Iris pigment epithelial cell (primary cell): ENCODE measurements at regions not wholly inside any gene's neighbourhood (a gene's known extent, or its start where the extent isn't known, plus 50 kb on each side); places are given as distances from the start of the nearest gene placed in this dataset.
"Not testable (repeated sequence)": the region's sequence is repeated elsewhere in the genome, so short reads cannot be mapped to it uniquely, and the experiment has no call there.

Experiments
- DNase-seq: peaks from one replicate; pipeline ENCODE4 v3.0.0-alpha.2; 2011; ENCODE audit warnings: low read depth

GRCh38 chr13:86425170-86425815, 626.1 kb upstream of the SLITRK6 start:
- DNase-seq: no peak

GRCh38 chr13:86426437-86426836, 627.2 kb upstream of the SLITRK6 start:
- no peak for DNase-seq

- DNase-seq: no peak
Measured at GRCh38 chr13:86429756-86430155, 630.5 kb upstream of the SLITRK6 start.

- DNase-seq: no peak
Measured at GRCh38 chr13:86438034-86438433, 638.8 kb upstream of the SLITRK6 start.

GRCh38 chr13:86445206-86445605, 646.0 kb upstream of the SLITRK6 start:
- no peak for DNase-seq

GRCh38 chr13:86445672-86446071, 646.5 kb upstream of the SLITRK6 start:
- no peak for DNase-seq

GRCh38 chr13:86446311-86446710, 647.1 kb upstream of the SLITRK6 start:
- peak; percentile 60 for DNase-seq

GRCh38 chr13:86447479-86447878, 648.3 kb upstream of the SLITRK6 start:
- DNase-seq: no peak

GRCh38 chr13:86462011-86462410, 662.8 kb upstream of the SLITRK6 start:
- no peak for DNase-seq

GRCh38 chr13:86464193-86464592, 665.0 kb upstream of the SLITRK6 start:
- no peak for DNase-seq

- no peak for DNase-seq
Measured at GRCh38 chr13:86474971-86475370, 675.8 kb upstream of the SLITRK6 start.

- DNase-seq: no peak
Measured at GRCh38 chr13:86476656-86477055, 677.4 kb upstream of the SLITRK6 start.

GRCh38 chr13:86486582-86486981, 687.4 kb upstream of the SLITRK6 start:
- no peak for DNase-seq

GRCh38 chr13:86491121-86491520, 691.9 kb upstream of the SLITRK6 start:
- no peak for DNase-seq

GRCh38 chr13:86501931-86502330, 702.7 kb upstream of the SLITRK6 start:
- not testable (repeated sequence) for DNase-seq

- no peak for DNase-seq
Measured at GRCh38 chr13:86510792-86511191, 711.6 kb upstream of the SLITRK6 start.

GRCh38 chr13:86541461-86541860, 742.2 kb upstream of the SLITRK6 start:
- no peak for DNase-seq

- DNase-seq: no peak
Measured at GRCh38 chr13:86554066-86554465, 754.8 kb upstream of the SLITRK6 start.

GRCh38 chr13:86559901-86560300, 760.7 kb upstream of the SLITRK6 start:
- no peak for DNase-seq

- no peak for DNase-seq
Measured at GRCh38 chr13:86562866-86563265, 763.6 kb upstream of the SLITRK6 start.

- DNase-seq: peak; percentile 18
Measured at GRCh38 chr13:86563308-86563707, 764.1 kb upstream of the SLITRK6 start.

- no peak for DNase-seq
Measured at GRCh38 chr13:86567119-86567518, 767.9 kb upstream of the SLITRK6 start.

- peak; percentile 8 for DNase-seq
Measured at GRCh38 chr13:86569119-86569518, 769.9 kb upstream of the SLITRK6 start.

- no peak for DNase-seq
Measured at GRCh38 chr13:86569974-86570373, 770.8 kb upstream of the SLITRK6 start.

- DNase-seq: peak; percentile 26
Measured at GRCh38 chr13:86572115-86572514, 772.9 kb upstream of the SLITRK6 start.
